ENCODE measurements at regions not wholly inside any gene's neighbourhood (a gene's known extent, or its start where the extent isn't known, plus 50 kb on each side); places are given as distances from the start of the nearest gene placed in this dataset.

GRCh38 chr14:85057221-85057620, 472.7 kb upstream of the FLRT2 start:
- TF ChIP-seq ELF4 (CRISPR knock-in tag; IDR thresholded peaks at IDR 0.05; ENCODE audit: low read depth) (no peak), HMGA2 (CRISPR knock-in tag; IDR thresholded peaks at IDR 0.05) (no peak), CTCF (IDR thresholded peaks at IDR 0.05) (no peak), NFYB (CRISPR knock-in tag; conservative IDR thresholded peaks at IDR 0.05; ENCODE audit: low read depth) (no peak), USF2 (CRISPR knock-in tag; IDR thresholded peaks at IDR 0.05) (no peak), MXD4 (CRISPR knock-in tag; IDR thresholded peaks at IDR 0.05; ENCODE audit: borderline replicate concordance) (no peak), PRDM15 (CRISPR knock-in tag; IDR thresholded peaks at IDR 0.05) (no peak), RELA (CRISPR knock-in tag; IDR thresholded peaks at IDR 0.05; ENCODE audit: borderline replicate concordance) (no peak), E2F1 (CRISPR knock-in tag; IDR thresholded peaks at IDR 0.05) (no peak), CREB1 (CRISPR knock-in tag; IDR thresholded peaks at IDR 0.05) (no peak), ESRRA (CRISPR knock-in tag; IDR thresholded peaks at IDR 0.05; ENCODE audit: borderline replicate concordance) (no peak), USF1 (CRISPR knock-in tag; IDR thresholded peaks at IDR 0.05) (no peak)

Measured in WTC11 (cell line).